ENCODE measurements at regions not wholly inside any gene's neighbourhood (a gene's known extent, or its start where the extent isn't known, plus 50 kb on each side); places are given as distances from the start of the nearest gene placed in this dataset.

DNA sequence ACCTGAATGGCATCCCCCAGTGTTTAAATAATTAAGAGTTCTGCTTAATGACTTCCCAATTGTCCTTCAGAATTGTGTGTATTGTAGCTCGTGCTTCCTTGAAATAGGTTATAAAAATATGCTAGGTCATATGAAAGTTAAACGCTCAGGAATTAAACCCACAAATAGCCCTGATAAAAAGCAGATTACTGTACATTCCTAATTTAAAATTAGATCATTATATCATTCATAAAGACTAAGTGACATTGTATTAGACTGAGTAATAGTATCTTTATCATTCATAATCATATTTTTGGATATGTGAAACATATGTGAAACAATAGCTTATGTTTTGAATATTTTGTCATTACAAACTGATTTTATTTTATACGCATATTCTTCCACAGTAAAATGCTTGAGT, 1706.7 kb downstream of the HACE1 start:
- TF ChIP-seq, protein P1, sequence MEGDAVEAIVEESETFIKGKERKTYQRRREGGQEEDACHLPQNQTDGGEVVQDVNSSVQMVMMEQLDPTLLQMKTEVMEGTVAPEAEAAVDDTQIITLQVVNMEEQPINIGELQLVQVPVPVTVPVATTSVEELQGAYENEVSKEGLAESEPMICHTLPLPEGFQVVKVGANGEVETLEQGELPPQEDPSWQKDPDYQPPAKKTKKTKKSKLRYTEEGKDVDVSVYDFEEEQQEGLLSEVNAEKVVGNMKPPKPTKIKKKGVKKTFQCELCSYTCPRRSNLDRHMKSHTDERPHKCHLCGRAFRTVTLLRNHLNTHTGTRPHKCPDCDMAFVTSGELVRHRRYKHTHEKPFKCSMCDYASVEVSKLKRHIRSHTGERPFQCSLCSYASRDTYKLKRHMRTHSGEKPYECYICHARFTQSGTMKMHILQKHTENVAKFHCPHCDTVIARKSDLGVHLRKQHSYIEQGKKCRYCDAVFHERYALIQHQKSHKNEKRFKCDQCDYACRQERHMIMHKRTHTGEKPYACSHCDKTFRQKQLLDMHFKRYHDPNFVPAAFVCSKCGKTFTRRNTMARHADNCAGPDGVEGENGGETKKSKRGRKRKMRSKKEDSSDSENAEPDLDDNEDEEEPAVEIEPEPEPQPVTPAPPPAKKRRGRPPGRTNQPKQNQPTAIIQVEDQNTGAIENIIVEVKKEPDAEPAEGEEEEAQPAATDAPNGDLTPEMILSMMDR (IDR thresholded peaks at IDR 0.05): no peak
- TF ChIP-seq POLR2A (IDR thresholded peaks at IDR 0.05): no peak
- TF ChIP-seq EP300 (IDR thresholded peaks at IDR 0.05; ENCODE audit: low read depth): no peak
- TF ChIP-seq POLR2AphosphoS5 (IDR thresholded peaks at IDR 0.05): no peak
